ENCODE measurements at regions not wholly inside any gene's neighbourhood (a gene's known extent, or its start where the extent isn't known, plus 50 kb on each side); places are given as distances from the start of the nearest gene placed in this dataset.
"Not testable (repeated sequence)": the region's sequence is repeated elsewhere in the genome, so short reads cannot be mapped to it uniquely, and the experiment has no call there.

DNA sequence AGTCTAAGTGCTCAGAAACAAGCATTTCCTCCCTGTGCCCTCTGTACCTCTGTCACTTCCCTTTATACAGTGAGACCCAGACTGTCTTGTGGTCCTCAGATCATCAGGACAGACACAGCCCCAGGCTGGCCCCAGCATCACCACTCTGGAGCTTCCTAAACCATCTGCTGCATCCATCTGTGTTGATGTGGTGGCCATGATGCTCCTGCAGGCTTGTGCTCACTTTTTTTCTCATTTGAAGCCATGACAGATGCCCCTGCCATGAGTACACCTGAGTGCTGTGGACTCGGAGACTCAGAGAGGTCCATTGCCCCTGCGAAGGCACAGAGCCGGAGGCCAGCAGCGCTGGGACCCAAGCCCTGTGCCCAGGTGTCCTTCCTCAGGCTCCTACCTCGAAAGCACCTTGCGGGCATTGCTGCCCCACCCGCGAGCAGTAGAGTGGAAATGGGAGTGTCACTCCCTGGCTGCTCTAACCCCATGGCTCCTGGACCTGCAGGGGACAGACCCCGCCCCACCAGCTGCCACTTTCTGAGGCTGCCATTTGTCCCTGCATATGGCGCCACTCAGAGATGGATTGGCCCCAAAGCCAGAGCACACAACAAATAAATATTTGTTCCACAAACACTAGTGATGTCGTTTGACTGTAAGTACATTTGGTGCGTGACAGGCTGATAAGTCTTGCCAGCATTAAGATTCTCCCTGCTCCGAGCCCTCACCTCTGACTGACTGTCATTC, 593.5 kb downstream of the TBC1D22A start:
- no peak for DNase-seq (ENCODE audit: low read depth)
- Histone ChIP-seq H3K4me3 (ENCODE audit: low read depth, low read length) (no peak overlapping the region), H3K27me3 (ENCODE audit: control insufficient read depth, insufficient read depth, low read length) (no peaks in the 10 kb centered on the region), H3K36me3 (ENCODE audit: control insufficient read depth, insufficient read depth, low read length) (no peaks in the 10 kb centered on the region)
- FAIRE-seq, result no peak
- TF ChIP-seq, protein P1, sequence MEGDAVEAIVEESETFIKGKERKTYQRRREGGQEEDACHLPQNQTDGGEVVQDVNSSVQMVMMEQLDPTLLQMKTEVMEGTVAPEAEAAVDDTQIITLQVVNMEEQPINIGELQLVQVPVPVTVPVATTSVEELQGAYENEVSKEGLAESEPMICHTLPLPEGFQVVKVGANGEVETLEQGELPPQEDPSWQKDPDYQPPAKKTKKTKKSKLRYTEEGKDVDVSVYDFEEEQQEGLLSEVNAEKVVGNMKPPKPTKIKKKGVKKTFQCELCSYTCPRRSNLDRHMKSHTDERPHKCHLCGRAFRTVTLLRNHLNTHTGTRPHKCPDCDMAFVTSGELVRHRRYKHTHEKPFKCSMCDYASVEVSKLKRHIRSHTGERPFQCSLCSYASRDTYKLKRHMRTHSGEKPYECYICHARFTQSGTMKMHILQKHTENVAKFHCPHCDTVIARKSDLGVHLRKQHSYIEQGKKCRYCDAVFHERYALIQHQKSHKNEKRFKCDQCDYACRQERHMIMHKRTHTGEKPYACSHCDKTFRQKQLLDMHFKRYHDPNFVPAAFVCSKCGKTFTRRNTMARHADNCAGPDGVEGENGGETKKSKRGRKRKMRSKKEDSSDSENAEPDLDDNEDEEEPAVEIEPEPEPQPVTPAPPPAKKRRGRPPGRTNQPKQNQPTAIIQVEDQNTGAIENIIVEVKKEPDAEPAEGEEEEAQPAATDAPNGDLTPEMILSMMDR (IDR thresholded peaks at IDR 0.05; ENCODE audit: insufficient read depth, low read length, severe bottlenecking), result no peak

DNA sequence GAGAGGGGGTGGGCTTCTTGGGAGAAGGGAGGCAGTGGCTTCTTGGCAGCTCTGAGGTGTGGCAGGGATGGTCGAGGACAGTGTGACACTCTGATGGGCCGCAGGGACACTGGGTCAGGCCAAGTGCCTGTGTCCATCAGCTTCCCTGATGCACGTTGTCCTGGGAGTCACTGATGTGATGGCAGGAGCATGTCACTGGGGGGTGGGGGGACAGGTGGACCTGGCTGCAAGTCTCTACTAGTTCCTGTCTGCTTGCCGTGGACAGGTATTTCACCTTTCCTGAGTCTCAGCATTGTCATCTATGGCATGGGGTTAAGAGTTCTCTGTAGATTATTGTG, 592.9 kb downstream of the TBC1D22A start:
- FAIRE-seq (no peak), DNase-seq (ENCODE audit: low read depth) (no peak)
- TF ChIP-seq, protein P1 (IDR thresholded peaks at IDR 0.05; ENCODE audit: insufficient read depth, low read length, severe bottlenecking), result no peak
- no peak overlapping the region for H3K4me3 ChIP-seq (ENCODE audit: low read depth, low read length)
- H3K36me3 ChIP-seq (ENCODE audit: control insufficient read depth, insufficient read depth, low read length), result no peaks in the 10 kb centered on the region
- no peaks in the 10 kb centered on the region for H3K27me3 ChIP-seq (ENCODE audit: control insufficient read depth, insufficient read depth, low read length)

DNA sequence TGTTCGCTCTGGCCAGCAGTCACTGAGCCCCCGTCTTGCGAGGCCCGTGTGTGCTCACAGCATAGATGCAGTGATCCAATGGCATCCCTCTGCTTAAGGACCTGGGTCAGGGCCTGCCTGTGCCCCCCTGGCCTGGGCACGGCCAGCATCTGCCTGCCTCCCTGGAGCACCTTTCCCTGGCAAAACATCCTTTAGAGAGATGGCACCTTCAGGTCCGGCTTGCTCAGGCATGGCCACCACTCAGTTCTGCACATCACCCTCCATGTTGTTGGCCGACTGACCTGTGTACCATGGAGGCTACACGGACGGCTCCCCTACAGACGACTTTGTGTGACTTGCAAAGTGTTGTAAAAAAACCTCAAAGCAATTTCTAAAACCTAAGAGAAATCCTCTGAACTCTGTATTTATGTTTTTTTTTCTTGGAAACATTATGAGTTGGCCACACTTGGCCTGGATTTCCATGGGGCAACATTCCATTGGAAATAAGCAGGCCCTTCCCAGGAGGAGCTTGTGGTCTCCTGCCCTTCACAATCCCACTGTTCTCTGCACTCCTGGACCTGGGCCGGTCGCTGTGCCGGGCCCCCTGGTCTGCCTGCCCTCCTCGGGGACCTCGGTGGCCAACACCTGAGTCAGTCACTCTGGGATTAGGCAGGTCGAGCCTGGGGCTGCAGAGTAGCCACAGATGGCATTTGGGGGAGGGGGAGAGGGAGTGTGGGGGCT, 592.4 kb downstream of the TBC1D22A start:
- TF ChIP-seq, protein P1 (IDR thresholded peaks at IDR 0.05; ENCODE audit: insufficient read depth, low read length, severe bottlenecking), result no peak
- FAIRE-seq, result no peak

DNA sequence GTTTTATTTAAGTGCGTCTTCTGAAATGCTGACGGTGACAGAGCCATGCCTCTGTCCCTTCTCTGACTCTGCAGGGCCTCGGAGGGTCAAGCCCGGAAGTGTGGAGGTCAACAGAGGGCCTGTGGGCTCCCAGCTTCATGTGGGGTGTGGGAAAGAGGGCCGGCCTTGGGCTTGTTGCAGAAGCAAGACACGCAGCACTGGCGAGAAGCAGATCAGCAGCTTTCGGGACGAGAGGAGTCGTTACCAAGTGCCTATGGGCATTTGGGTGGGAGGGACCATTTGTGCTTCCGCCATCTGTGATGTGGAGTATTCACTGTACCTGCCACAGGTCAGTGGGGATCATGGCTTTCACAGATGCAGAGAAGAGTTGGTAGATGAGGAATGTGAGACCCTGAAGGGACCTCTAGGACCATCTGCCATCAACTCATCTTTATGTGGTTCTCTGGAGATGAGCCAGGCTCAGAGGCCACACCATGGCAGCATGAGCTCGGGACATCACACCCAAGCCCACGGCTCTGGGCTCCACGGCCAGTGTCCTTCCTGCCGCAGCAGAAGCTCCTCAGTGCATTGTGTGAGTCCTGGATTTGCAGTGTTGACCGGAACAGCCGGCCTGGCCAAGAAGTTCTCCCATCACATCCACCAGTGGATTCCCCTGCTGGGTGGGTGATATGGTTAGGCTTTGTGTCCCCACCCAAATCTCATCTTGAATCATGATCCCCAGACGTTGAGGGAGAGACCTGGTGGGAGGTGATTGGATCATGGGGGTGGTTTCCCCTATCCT, 590.7 kb downstream of the TBC1D22A start:
- peak; percentile 70 for FAIRE-seq
- TF ChIP-seq, protein P1 (IDR thresholded peaks at IDR 0.05; ENCODE audit: insufficient read depth, low read length, severe bottlenecking), result no peak
- no peaks in the 10 kb centered on the region for H3K27me3 ChIP-seq (ENCODE audit: control insufficient read depth, insufficient read depth, low read length)
- no peak overlapping the region for H3K4me3 ChIP-seq (ENCODE audit: low read depth, low read length)
- no peaks in the 10 kb centered on the region for H3K36me3 ChIP-seq (ENCODE audit: control insufficient read depth, insufficient read depth, low read length)
- no peak for DNase-seq (ENCODE audit: low read depth)

More for the DNA sequence above, 592.4 kb downstream of the TBC1D22A start:
- Histone ChIP-seq H3K36me3 (ENCODE audit: control insufficient read depth, insufficient read depth, low read length) (no peaks in the 10 kb centered on the region), H3K27me3 (ENCODE audit: control insufficient read depth, insufficient read depth, low read length) (no peaks in the 10 kb centered on the region), H3K4me3 (ENCODE audit: low read depth, low read length) (no peak overlapping the region)
- no peak for DNase-seq (ENCODE audit: low read depth)

DNA sequence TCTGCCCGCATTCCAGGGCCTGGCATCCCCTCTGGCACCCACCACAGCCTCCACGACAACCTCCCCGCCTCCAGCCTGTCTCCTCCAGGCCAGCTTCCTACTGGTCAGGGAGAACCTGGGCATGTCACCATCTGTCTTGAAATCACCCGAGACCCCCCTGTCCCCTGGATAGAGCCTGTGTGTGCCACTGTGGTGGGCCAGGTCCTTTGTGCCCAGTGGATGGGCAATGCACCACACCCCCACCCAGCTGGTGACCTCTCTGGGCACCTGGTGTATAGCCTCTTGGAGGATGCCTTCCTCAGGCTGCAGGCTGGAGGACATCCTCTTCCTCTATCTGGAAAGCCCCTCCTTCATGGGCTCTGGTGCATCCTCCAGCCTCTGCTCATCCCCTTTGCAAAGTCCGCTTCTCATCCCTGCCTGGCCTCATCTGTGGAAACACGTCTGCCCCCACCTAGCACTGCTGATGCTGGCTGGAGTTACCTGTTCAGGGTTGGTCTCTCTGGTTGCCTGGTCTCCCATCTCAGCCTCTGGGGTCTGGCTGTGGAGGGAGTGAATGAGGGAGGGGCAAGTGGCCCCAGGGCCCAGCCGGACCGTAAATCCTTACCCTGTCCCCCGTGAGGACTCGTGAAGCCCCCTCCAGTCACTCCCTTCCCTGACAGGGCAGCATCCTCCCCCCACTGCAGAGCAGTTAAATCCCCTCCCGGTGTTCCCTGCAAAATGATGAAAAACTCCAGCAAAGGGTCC, 589.6 kb downstream of the TBC1D22A start:
- Histone ChIP-seq H3K4me3 (ENCODE audit: low read depth, low read length) (no peak overlapping the region), H3K36me3 (ENCODE audit: control insufficient read depth, insufficient read depth, low read length) (no peaks in the 10 kb centered on the region), H3K27me3 (ENCODE audit: control insufficient read depth, insufficient read depth, low read length) (no peaks in the 10 kb centered on the region)
- DNase-seq (ENCODE audit: low read depth) (no peak), FAIRE-seq (no peak)
- TF ChIP-seq, protein P1 (IDR thresholded peaks at IDR 0.05; ENCODE audit: insufficient read depth, low read length, severe bottlenecking), result no peak

DNA sequence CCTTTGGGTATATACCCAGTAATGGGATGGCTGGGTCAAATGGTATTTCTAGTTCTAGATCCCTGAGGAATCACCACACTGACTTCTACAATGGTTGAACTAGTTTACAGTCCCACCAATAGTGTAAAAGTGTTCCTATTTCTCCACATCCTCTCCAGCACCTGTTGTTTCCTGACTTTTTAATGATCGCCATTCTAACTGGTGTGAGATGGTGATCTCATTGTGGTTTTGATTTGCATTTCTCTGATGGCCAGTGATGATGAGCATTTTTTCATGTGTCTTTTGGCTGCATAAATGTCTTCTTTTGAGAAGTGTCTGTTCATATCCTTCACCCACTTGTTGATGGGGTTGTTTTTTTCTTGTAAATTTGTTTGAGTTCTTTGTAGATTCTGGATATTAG, 583.8 kb downstream of the TBC1D22A start:
- not testable (repeated sequence) for FAIRE-seq; DNase-seq (ENCODE audit: low read depth); H3K36me3 ChIP-seq (ENCODE audit: control insufficient read depth, insufficient read depth, low read length); H3K27me3 ChIP-seq (ENCODE audit: control insufficient read depth, insufficient read depth, low read length); H3K4me3 ChIP-seq (ENCODE audit: low read depth, low read length)

Measured in bronchial epithelial cell (primary cell).